A673 (cell line): ENCODE measurements at regions not wholly inside any gene's neighbourhood (a gene's known extent, or its start where the extent isn't known, plus 50 kb on each side); places are given as distances from the start of the nearest gene placed in this dataset.

Experiments
- BruUV-seq: library from RNA; stranded (reverse); fragments of 400-500 nt; replicated peaks from 2 replicates; lab custom pipeline; 2021; lab: Mats Ljungman, UMichigan
- CTCF ChIA-PET: fragments of 300-600 bp; sonication (Branson Sonifier 250); formaldehyde crosslinking; loops from one replicate; lab custom pipeline; 2022; ENCODE audit warnings: antibody characterized with exemption; lab: Charles Lee
- POLR2A ChIA-PET: fragments of 300-600 bp; sonication (Branson Sonifier 250); formaldehyde crosslinking; loops from one replicate; lab custom pipeline; 2022; ENCODE audit warnings: antibody characterized with exemption; ENCODE audit not compliant: low non-redundant PET; lab: Charles Lee
- DNase-seq: peaks from one replicate; pipeline ENCODE4 v3.0.0-alpha.2; 2015; ENCODE audit warnings: low spot score
- H3K27ac ChIP-seq: fragments of 200-600 bp; sonication (generic); 2 replicates; pipeline ENCODE4 v1.5.1; 2016; ENCODE audit warnings: mixed run types, low read depth, mild to moderate bottlenecking, mixed read lengths, antibody characterized with exemption, low read length; ENCODE audit not compliant: poor library complexity, severe bottlenecking
- H3K27me3 ChIP-seq: fragments of 200-600 bp; sonication (generic); replicated peaks from 2 replicates; pipeline ENCODE4 v1.6.1; 2017; ENCODE audit warnings: mixed run types, low read depth, mild to moderate bottlenecking, mixed read lengths, antibody characterized with exemption, low read length; ENCODE audit not compliant: insufficient read depth, poor library complexity
- H3K36me3 ChIP-seq: fragments of 200-600 bp; sonication (generic); 2 replicates; pipeline ENCODE4 v1.6.1; 2016; ENCODE audit warnings: mixed run types, mild to moderate bottlenecking, mixed read lengths, antibody characterized with exemption, low read length; ENCODE audit not compliant: insufficient read depth, poor library complexity, severe bottlenecking
- H3K4me1 ChIP-seq: fragments of 200-600 bp; sonication (generic); 2 replicates; pipeline ENCODE4 v1.6.1; 2017; ENCODE audit warnings: mixed run types, mild to moderate bottlenecking, mixed read lengths, antibody characterized with exemption, low read length; ENCODE audit not compliant: insufficient read depth, poor library complexity, severe bottlenecking
- H3K4me3 ChIP-seq: fragments of 200-600 bp; sonication (generic); 2 replicates; pipeline ENCODE4 v1.5.1; 2016; ENCODE audit warnings: low read depth, mixed run types, mild to moderate bottlenecking, mixed read lengths, low read length; ENCODE audit not compliant: poor library complexity, severe bottlenecking
- H3K9me3 ChIP-seq: fragments of 200-600 bp; sonication (generic); 2 replicates; pipeline ENCODE4 v1.6.1; 2016; ENCODE audit warnings: mixed run types, low read depth, mild to moderate bottlenecking, mixed read lengths, antibody characterized with exemption, low read length; ENCODE audit not compliant: poor library complexity, severe bottlenecking
- EZH2 ChIP-seq: fragments of 200-600 bp; sonication (generic); IDR thresholded peaks from 2 replicates; pipeline ENCODE4 v1.6.1; 2017; ENCODE audit warnings: borderline replicate concordance, low read depth, mild to moderate bottlenecking, mixed read lengths, antibody characterized with exemption, low read length; ENCODE audit not compliant: poor library complexity, severe bottlenecking
- intact Hi-C: fragments of 100-400 bp; cut with micrococcal nuclease; formaldehyde crosslinking; loops from one replicate; pipeline ENCODE4 v1.10.0; 2022; ENCODE audit not compliant: unreplicated experiment
- TF ChIP-seq, protein P1 (sequence below): fragments of 300-800, 200-600 bp; sonication (generic); conservative IDR thresholded peaks from 2 replicates; pipeline ENCODE4 v1.5.1; 2017; ENCODE audit warnings: low read depth, mild to moderate bottlenecking, antibody characterized with exemption, low read length, moderate library complexity, mixed read lengths

DNA sequence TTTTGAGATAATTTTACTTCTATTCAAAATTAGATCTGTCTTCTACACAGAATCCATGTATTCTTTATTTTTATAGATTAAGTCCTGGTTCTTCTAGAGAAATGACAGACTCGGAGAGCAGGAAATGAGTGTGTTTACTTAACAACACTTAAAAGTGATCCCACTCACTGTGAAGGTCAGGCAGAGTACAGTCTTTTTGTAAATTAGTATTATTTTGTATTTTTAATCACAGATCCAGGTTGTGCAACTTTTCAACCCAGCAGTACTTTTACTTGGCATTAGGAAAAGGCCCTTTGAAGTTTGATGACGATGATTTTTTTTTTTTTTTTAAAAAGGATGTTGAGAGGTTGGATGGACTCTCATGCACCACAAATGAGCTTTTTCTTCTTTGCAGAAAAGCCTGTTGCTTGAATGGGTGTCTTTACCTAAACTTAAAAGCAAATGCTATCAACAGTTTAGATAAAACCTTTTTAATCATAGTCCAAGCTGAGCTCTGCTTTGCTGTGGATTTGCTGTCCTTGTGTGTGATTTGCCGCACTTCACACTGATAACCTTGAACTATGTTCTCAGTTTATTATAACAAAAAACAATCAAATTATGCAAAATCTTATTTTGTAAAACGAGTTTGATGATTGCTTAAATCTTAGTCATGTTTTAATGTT, 114.1 kb downstream of the MXRA5 start:
- Histone ChIP-seq H3K27me3 (peaks cover 16% of the 10 kb centered on the region), H3K9me3 (no peaks in the 10 kb centered on the region), H3K4me3 (no peak overlapping the region), H3K27ac (no peak overlapping the region), H3K36me3 (no peaks in the 10 kb centered on the region), H3K4me1 (no peaks in the 10 kb centered on the region)
- intact Hi-C loops, result no loop called here
- BruUV-seq, result no TSS peak
- ChIA-PET POLR2A (no interaction called here), CTCF (no interaction called here)
- no peak for DNase-seq
- no peak for TF ChIP-seq EZH2
- TF ChIP-seq, protein P1, sequence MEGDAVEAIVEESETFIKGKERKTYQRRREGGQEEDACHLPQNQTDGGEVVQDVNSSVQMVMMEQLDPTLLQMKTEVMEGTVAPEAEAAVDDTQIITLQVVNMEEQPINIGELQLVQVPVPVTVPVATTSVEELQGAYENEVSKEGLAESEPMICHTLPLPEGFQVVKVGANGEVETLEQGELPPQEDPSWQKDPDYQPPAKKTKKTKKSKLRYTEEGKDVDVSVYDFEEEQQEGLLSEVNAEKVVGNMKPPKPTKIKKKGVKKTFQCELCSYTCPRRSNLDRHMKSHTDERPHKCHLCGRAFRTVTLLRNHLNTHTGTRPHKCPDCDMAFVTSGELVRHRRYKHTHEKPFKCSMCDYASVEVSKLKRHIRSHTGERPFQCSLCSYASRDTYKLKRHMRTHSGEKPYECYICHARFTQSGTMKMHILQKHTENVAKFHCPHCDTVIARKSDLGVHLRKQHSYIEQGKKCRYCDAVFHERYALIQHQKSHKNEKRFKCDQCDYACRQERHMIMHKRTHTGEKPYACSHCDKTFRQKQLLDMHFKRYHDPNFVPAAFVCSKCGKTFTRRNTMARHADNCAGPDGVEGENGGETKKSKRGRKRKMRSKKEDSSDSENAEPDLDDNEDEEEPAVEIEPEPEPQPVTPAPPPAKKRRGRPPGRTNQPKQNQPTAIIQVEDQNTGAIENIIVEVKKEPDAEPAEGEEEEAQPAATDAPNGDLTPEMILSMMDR, result no peak

GRCh38 chrX:3231766-3232165, 114.7 kb downstream of the MXRA5 start:
- peaks cover 16% of the 10 kb centered on the region for H3K27me3 ChIP-seq
- no peak overlapping the region for H3K4me3 ChIP-seq
- BruUV-seq, result no TSS peak
- CTCF ChIA-PET, result no interaction called here
- no peak overlapping the region for H3K27ac ChIP-seq
- POLR2A ChIA-PET, result no interaction called here
- TF ChIP-seq, protein P1, result no peak
- no peak for TF ChIP-seq EZH2
- H3K36me3 ChIP-seq, result no peaks in the 10 kb centered on the region
- intact Hi-C loops, result no loop called here
- no peaks in the 10 kb centered on the region for H3K4me1 ChIP-seq
- H3K9me3 ChIP-seq, result no peaks in the 10 kb centered on the region
- no peak for DNase-seq

GRCh38 chrX:3230496-3230895, 116.0 kb downstream of the MXRA5 start:
- POLR2A ChIA-PET, result no interaction called here
- no peak overlapping the region for H3K27ac ChIP-seq
- BruUV-seq, result no TSS peak
- intact Hi-C loops, result no loop called here
- no peak for DNase-seq
- H3K4me1 ChIP-seq, result no peaks in the 10 kb centered on the region
- TF ChIP-seq, protein P1, result no peak
- no peak for TF ChIP-seq EZH2
- H3K4me3 ChIP-seq, result no peak overlapping the region
- peaks cover 16% of the 10 kb centered on the region for H3K27me3 ChIP-seq
- CTCF ChIA-PET, result no interaction called here
- no peaks in the 10 kb centered on the region for H3K36me3 ChIP-seq
- H3K9me3 ChIP-seq, result no peaks in the 10 kb centered on the region
